Keratinocyte (primary cell): ENCODE measurements at regions not wholly inside any gene's neighbourhood (a gene's known extent, or its start where the extent isn't known, plus 50 kb on each side); places are given as distances from the start of the nearest gene placed in this dataset.

Experiments
- DNase-seq: peaks from one replicate; pipeline ENCODE4 v3.0.0-alpha.2; 2011; ENCODE audit warnings: low read depth, missing footprints, low spot score
- FAIRE-seq: peaks from 2 replicates; lab custom pipeline; 2011; peaks lifted over from hg19 to GRCh38; lab: Jason Lieb, UNC
- H2AFZ ChIP-seq: 2 replicates; pipeline ENCODE4 v1.6.0; 2012; ENCODE audit warnings: low read length, control low read depth, inconsistent platforms; ENCODE audit not compliant: control insufficient read depth
- H3K27ac ChIP-seq: 2 replicates; pipeline ENCODE4 v1.5.1; 2011; ENCODE audit warnings: low read length; ENCODE audit not compliant: control insufficient read depth, insufficient read depth
- H3K27me3 ChIP-seq: 3 replicates; pipeline ENCODE4 v1.6.0; 2011; ENCODE audit warnings: low read length; ENCODE audit not compliant: control insufficient read depth, insufficient read depth; ENCODE audit errors: extremely low read depth
- H3K36me3 ChIP-seq, 2 experiments: 2 replicates in 1 of 2; 3 replicates in 1 of 2; pipeline ENCODE4 v1.5.1; 2011; ENCODE audit warnings: low read length in 2 of 2, mild to moderate bottlenecking in 1 of 2; ENCODE audit not compliant: control insufficient read depth in 2 of 2, insufficient read depth in 2 of 2; ENCODE audit errors: extremely low read depth in 1 of 2
- H3K4me1 ChIP-seq: 3 replicates; pipeline ENCODE4 v1.5.1; 2011; ENCODE audit warnings: low read length; ENCODE audit not compliant: control insufficient read depth, insufficient read depth; ENCODE audit errors: extremely low read depth
- H3K4me2 ChIP-seq: 3 replicates; pipeline ENCODE4 v1.6.0; 2011; ENCODE audit warnings: low read depth, low read length; ENCODE audit not compliant: control insufficient read depth, insufficient read depth; ENCODE audit errors: extremely low read depth
- H3K4me3 ChIP-seq, 3 experiments: fragments of 200-600 bp in 1 of 3; sonication (generic) in 1 of 3; 2 replicates in 2 of 3; 3 replicates in 1 of 3; pipeline ENCODE4 v1.5.1; 2011 to 2016; ENCODE audit warnings: low read length in 3 of 3, mild to moderate bottlenecking in 3 of 3, control low read depth in 2 of 3, inconsistent platforms in 1 of 3, low read depth in 1 of 3, mixed read lengths in 1 of 3, mixed run types in 1 of 3, moderate library complexity in 1 of 3; ENCODE audit not compliant: control insufficient read depth in 2 of 3, insufficient read depth in 2 of 3; ENCODE audit errors: extremely low read depth in 1 of 3
- H3K79me2 ChIP-seq: 2 replicates; pipeline ENCODE4 v1.6.0; 2012; ENCODE audit warnings: low read length; ENCODE audit not compliant: control insufficient read depth, insufficient read depth
- H3K9ac ChIP-seq: 3 replicates; pipeline ENCODE4 v1.6.0; 2011; ENCODE audit warnings: low read length; ENCODE audit not compliant: control insufficient read depth, insufficient read depth; ENCODE audit errors: extremely low read depth
- H3K9me1 ChIP-seq: 3 replicates; pipeline ENCODE4 v1.6.0; 2011; ENCODE audit warnings: low read length; ENCODE audit not compliant: control insufficient read depth, insufficient read depth; ENCODE audit errors: extremely low read depth
- H3K9me3 ChIP-seq: 2 replicates; pipeline ENCODE4 v1.5.1; 2012; ENCODE audit warnings: low read depth, low read length; ENCODE audit not compliant: control insufficient read depth
- H4K20me1 ChIP-seq: 3 replicates; pipeline ENCODE4 v1.6.0; 2011; ENCODE audit warnings: low read length; ENCODE audit not compliant: control insufficient read depth, insufficient read depth; ENCODE audit errors: extremely low read depth
- CTCF ChIP-seq, 3 experiments: IDR thresholded peaks in 1 of 3; conservative IDR thresholded peaks in 1 of 3; optimal IDR thresholded peaks in 1 of 3; 2 replicates in 2 of 3; 3 replicates in 1 of 3; pipeline versions ENCODE3 to v1.5.1; 2011; ENCODE audit warnings: low read length in 3 of 3, mild to moderate bottlenecking in 3 of 3, moderate library complexity in 2 of 3, control low read depth in 1 of 3, inconsistent platforms in 1 of 3; ENCODE audit not compliant: insufficient read depth in 2 of 3; ENCODE audit errors: extremely low read depth in 1 of 3
- EZH2 ChIP-seq: IDR thresholded peaks from one replicate; pipeline ENCODE4 v1.6.1; 2012; ENCODE audit warnings: inconsistent platforms, mild to moderate bottlenecking, low read length, moderate library complexity
- dilution Hi-C: fragments of 300-500 bp; cut with MboI; formaldehyde crosslinking; loops from one replicate; pipeline ENCODE4 v1.7.0; 2020; ENCODE audit warnings: low sequenced_read_pairs; ENCODE audit not compliant: extremely low pct_ligation_motif_present

GRCh38 chr3:109731639-109732473 is 394.5 kb upstream of the DPPA4 start:
- Histone ChIP-seq H3K4me3 (no peak overlapping the region), H3K79me2 (no peaks in the 10 kb centered on the region), H3K36me3 (no peaks in the 10 kb centered on the region), H3K4me1 (no peaks in the 10 kb centered on the region), H3K9me3 (no peaks in the 10 kb centered on the region), H3K9me1 (no peaks in the 10 kb centered on the region), H3K27me3 (no peaks in the 10 kb centered on the region), H2AFZ (no peak overlapping the region), H4K20me1 (no peaks in the 10 kb centered on the region), H3K27ac (no peak overlapping the region), H3K9ac (no peak overlapping the region), H3K4me2 (no peak overlapping the region)
- peak; percentile 2 for DNase-seq
- TF ChIP-seq CTCF (optimal IDR thresholded peaks at IDR 0.05 in 1 of 3, IDR thresholded peaks at IDR 0.05 in 1 of 3, conservative IDR thresholded peaks at IDR 0.05 in 1 of 3; ENCODE audit: extremely low read depth in 1 of 3, insufficient read depth in 2 of 3, low read length in 3 of 3) (peak; percentile 57 to 79 (median 61)), EZH2 (no peak)
- dilution Hi-C loops = no loop called here
- no peak for FAIRE-seq

- no peak for DNase-seq
- dilution Hi-C loops = no loop called here
- FAIRE-seq = no peak
- Histone ChIP-seq H3K4me1 (no peaks in the 10 kb centered on the region), H3K9me3 (no peaks in the 10 kb centered on the region), H4K20me1 (no peaks in the 10 kb centered on the region), H3K27me3 (no peaks in the 10 kb centered on the region), H3K9ac (no peak overlapping the region), H3K9me1 (no peaks in the 10 kb centered on the region), H3K27ac (no peak overlapping the region), H3K4me3 (no peak overlapping the region), H3K4me2 (no peak overlapping the region), H3K36me3 (no peaks in the 10 kb centered on the region), H2AFZ (no peak overlapping the region), H3K79me2 (no peaks in the 10 kb centered on the region)
- TF ChIP-seq CTCF (optimal IDR thresholded peaks at IDR 0.05 in 1 of 3, IDR thresholded peaks at IDR 0.05 in 1 of 3, conservative IDR thresholded peaks at IDR 0.05 in 1 of 3; ENCODE audit: extremely low read depth in 1 of 3, insufficient read depth in 2 of 3, low read length in 3 of 3) (no peak), EZH2 (no peak)
Measured at GRCh38 chr3:109743981-109744380, 406.6 kb upstream of the DPPA4 start.
